IMR-90 (cell line): ENCODE measurements at regions not wholly inside any gene's neighbourhood (a gene's known extent, or its start where the extent isn't known, plus 50 kb on each side); places are given as distances from the start of the nearest gene placed in this dataset.

ENCODE experiments used
- ATAC-seq: fragments of 200-7000 bp; cut with Tn5 transposase; 2 replicates; pipeline ENCODE4 v1.9.1; 2020; ENCODE audit warnings: low read depth, mild to moderate bottlenecking, moderate library complexity
- BruUV-seq: library from RNA; stranded (reverse); fragments of 400-500 nt; replicated peaks from 2 replicates; lab custom pipeline; 2021; lab: Mats Ljungman, UMichigan
- CTCF ChIA-PET: fragments of 300-600 bp; formaldehyde crosslinking; extraction: SDS; loops from one replicate; lab custom pipeline; 2021; ENCODE audit warnings: antibody characterized with exemption; lab: Yijun Ruan, JAX
- POLR2A ChIA-PET: fragments of 300-600 bp; sonication (Branson Sonifier 250); formaldehyde crosslinking; loops from one replicate; lab custom pipeline; 2022; ENCODE audit warnings: antibody characterized with exemption; ENCODE audit not compliant: unreplicated experiment; lab: Charles Lee
- DNase-seq: peaks from one replicate; pipeline ENCODE4 v3.0.0; 2013
- H2AFZ ChIP-seq: replicated peaks from 2 replicates; pipeline ENCODE3; 2013; ENCODE audit warnings: low read length, mild to moderate bottlenecking; ENCODE audit not compliant: poor library complexity
- H2AK5ac ChIP-seq: 2 replicates; pipeline ENCODE4 v1.6.1; 2013; ENCODE audit warnings: low read depth, low read length, inconsistent platforms
- H2AK9ac ChIP-seq: replicated peaks from 2 replicates; pipeline ENCODE3; 2013; ENCODE audit warnings: mild to moderate bottlenecking, low read depth, low read length, moderate library complexity; ENCODE audit not compliant: poor library complexity
- H2BK120ac ChIP-seq: 2 replicates; pipeline ENCODE4 v1.6.1; 2013; ENCODE audit warnings: low read depth, low read length, inconsistent platforms
- H2BK15ac ChIP-seq: 3 replicates; pipeline ENCODE4 v1.6.1; 2013; ENCODE audit warnings: low read depth, low read length, inconsistent platforms
- H2BK20ac ChIP-seq: 2 replicates; pipeline ENCODE4 v1.6.1; 2013; ENCODE audit warnings: low read depth, mild to moderate bottlenecking, inconsistent platforms, low read length, moderate library complexity
- H2BK5ac ChIP-seq: 2 replicates; pipeline ENCODE4 v1.6.1; 2013; ENCODE audit warnings: mild to moderate bottlenecking, low read depth, low read length, inconsistent platforms; ENCODE audit not compliant: poor library complexity, severe bottlenecking
- H3K14ac ChIP-seq: replicated peaks from 2 replicates; pipeline ENCODE4 v1.6.1; 2013; ENCODE audit warnings: low read depth, low read length, inconsistent platforms
- H3K18ac ChIP-seq: 2 replicates; pipeline ENCODE4 v1.6.1; 2013; ENCODE audit warnings: low read depth, low read length, control low read depth
- H3K23ac ChIP-seq: 2 replicates; pipeline ENCODE4 v1.6.1; 2013; ENCODE audit warnings: low read depth, low read length, inconsistent platforms
- H3K27ac ChIP-seq: 2 replicates; pipeline ENCODE4 v1.5.1; 2013; ENCODE audit warnings: mild to moderate bottlenecking, control low read depth, low read length; ENCODE audit not compliant: insufficient read depth
- H3K27me3 ChIP-seq: 2 replicates; pipeline ENCODE4 v1.6.1; 2013; ENCODE audit warnings: low read length; ENCODE audit not compliant: control insufficient read depth, insufficient read depth
- H3K36me3 ChIP-seq: 2 replicates; pipeline ENCODE4 v1.6.1; 2013; ENCODE audit warnings: low read length, mixed read lengths; ENCODE audit not compliant: control insufficient read depth, insufficient read depth
- H3K4ac ChIP-seq: 2 replicates; pipeline ENCODE4 v1.6.1; 2013; ENCODE audit warnings: low read depth, low read length, inconsistent platforms
- H3K4me1 ChIP-seq: 2 replicates; pipeline ENCODE4 v1.6.1; 2013; ENCODE audit warnings: low read length, mixed read lengths; ENCODE audit not compliant: control insufficient read depth, insufficient read depth
- H3K4me2 ChIP-seq: 2 replicates; pipeline ENCODE4 v1.6.1; 2013; ENCODE audit warnings: low read depth, mild to moderate bottlenecking, control low read depth, low read length, moderate library complexity
- H3K4me3 ChIP-seq: 2 replicates; pipeline ENCODE4 v1.5.1; 2013; ENCODE audit warnings: low read depth, mild to moderate bottlenecking, control low read depth, low read length, moderate library complexity; ENCODE audit not compliant: insufficient read depth
- H3K56ac ChIP-seq: 2 replicates; pipeline ENCODE4 v1.6.1; 2013; ENCODE audit warnings: low read length, inconsistent platforms; ENCODE audit not compliant: insufficient read depth; ENCODE audit errors: extremely low read depth
- H3K79me1 ChIP-seq, 2 experiments: 2 replicates each; pipeline ENCODE4 v1.6.1; 2013; ENCODE audit warnings: low read length in 2 of 2, inconsistent platforms in 1 of 2, low read depth in 1 of 2
- H3K9ac ChIP-seq: 2 replicates; pipeline ENCODE4 v1.6.1; 2013; ENCODE audit warnings: low read depth, low read length, control low read depth
- H3K9me1 ChIP-seq: 2 replicates; pipeline ENCODE4 v1.6.1; 2013; ENCODE audit warnings: low read length, inconsistent platforms; ENCODE audit not compliant: insufficient read depth
- H3K9me3 ChIP-seq: 2 replicates; pipeline ENCODE4 v1.6.1; 2013; ENCODE audit warnings: low read length; ENCODE audit not compliant: control insufficient read depth, insufficient read depth
- H4K20me1 ChIP-seq: 2 replicates; pipeline ENCODE4 v1.6.1; 2013; ENCODE audit warnings: low read length, inconsistent platforms; ENCODE audit not compliant: insufficient read depth
- H4K5ac ChIP-seq: 2 replicates; pipeline ENCODE4 v1.6.1; 2013; ENCODE audit warnings: mild to moderate bottlenecking, low read depth, low read length, control low read depth
- H4K8ac ChIP-seq, 2 experiments: 2 replicates each; pipeline ENCODE4 v1.6.1; 2013; ENCODE audit warnings: low read depth in 2 of 2, low read length in 2 of 2, control low read depth in 1 of 2, inconsistent platforms in 1 of 2
- H4K91ac ChIP-seq: 2 replicates; pipeline ENCODE4 v1.6.1; 2013; ENCODE audit warnings: low read depth, low read length, inconsistent platforms; ENCODE audit not compliant: insufficient read depth
- BHLHE40 ChIP-seq: fragments of 150-350 bp; IDR thresholded peaks from 2 replicates; pipeline ENCODE4 v1.6.1; 2016; ENCODE audit warnings: mild to moderate bottlenecking, low read depth, low read length
- CEBPB ChIP-seq: IDR thresholded peaks from 2 replicates; pipeline ENCODE4 v1.6.1; 2012; ENCODE audit warnings: low read depth, low read length, improper control_type of control experiment
- CHD1 ChIP-seq: IDR thresholded peaks from 2 replicates; pipeline ENCODE4 v1.6.1; 2012; ENCODE audit warnings: low read depth, low read length, improper control_type of control experiment
- CTCF ChIP-seq: conservative IDR thresholded peaks from 2 replicates; pipeline ENCODE4 v1.5.1; 2012; ENCODE audit warnings: mild to moderate bottlenecking, low read depth, low read length, improper control_type of control experiment
- ELK1 ChIP-seq: fragments of 150-350 bp; IDR thresholded peaks from 2 replicates; pipeline ENCODE4 v1.6.1; 2016; ENCODE audit warnings: low read depth, mild to moderate bottlenecking, low read length, moderate library complexity, borderline replicate concordance
- FOS ChIP-seq: fragments of 150-350 bp; IDR thresholded peaks from 2 replicates; pipeline ENCODE4 v1.6.1; 2016; ENCODE audit warnings: low read depth, low read length
- MAFK ChIP-seq: IDR thresholded peaks from 2 replicates; pipeline ENCODE4 v1.6.1; 2012; ENCODE audit warnings: low read depth, low read length, improper control_type of control experiment
- MAZ ChIP-seq: IDR thresholded peaks from 2 replicates; pipeline ENCODE4 v1.6.1; 2012; ENCODE audit warnings: low read depth, mild to moderate bottlenecking, low read length, improper control_type of control experiment, moderate library complexity, borderline replicate concordance
- POLR2A ChIP-seq: IDR thresholded peaks from 2 replicates; pipeline ENCODE4 v1.6.1; 2012; ENCODE audit warnings: mild to moderate bottlenecking, low read depth, low read length
- RAD21 ChIP-seq: IDR thresholded peaks from 2 replicates; pipeline ENCODE4 v1.6.1; 2012; ENCODE audit warnings: low read length, improper control_type of control experiment
- RCOR1 ChIP-seq: IDR thresholded peaks from 2 replicates; pipeline ENCODE4 v1.6.1; 2012; ENCODE audit warnings: mild to moderate bottlenecking, low read length, improper control_type of control experiment; ENCODE audit not compliant: insufficient replicate concordance
- SMC3 ChIP-seq: fragments of 150-350 bp; IDR thresholded peaks from 2 replicates; pipeline ENCODE4 v1.6.1; 2016; ENCODE audit warnings: low read depth, mild to moderate bottlenecking, antibody characterized with exemption, low read length, moderate library complexity
- USF2 ChIP-seq: fragments of 150-350 bp; IDR thresholded peaks from 2 replicates; pipeline ENCODE4 v1.6.1; 2017; ENCODE audit warnings: mild to moderate bottlenecking, antibody characterized with exemption, low read length, low read depth
- WGBS, 2 experiments: methylation state at CpG; one replicate each; pipeline versions ENCODE4 v1.1.5 to v1.1.7; 2013; ENCODE audit warnings: missing lambda C conversion rate in 2 of 2; ENCODE audit not compliant: insufficient read length in 1 of 2; ENCODE audit errors: extremely low coverage in 2 of 2; 5-methylcytosine and 5-hydroxymethylcytosine counted together
- dilution Hi-C: fragments of 300-500 bp; cut with HindIII; formaldehyde crosslinking; loops from one replicate; pipeline ENCODE4 v1.14.3; 2018; ENCODE audit warnings: low sequenced_read_pairs; ENCODE audit not compliant: unreplicated experiment
- in situ Hi-C: fragments of 300-500 bp; cut with MboI; formaldehyde crosslinking; loops from 3 replicates; pipeline ENCODE4 v1.14.3; 2019; ENCODE audit warnings: low sequenced_read_pairs, inconsistent platforms, mixed read lengths
- intact Hi-C: fragments of 100-400 bp; cut with micrococcal nuclease; formaldehyde crosslinking; loops from 2 replicates; pipeline ENCODE4 v1.10.0; 2022

- H3K18ac ChIP-seq, result no peak overlapping the region
- no peak overlapping the region for H2BK5ac ChIP-seq
- ChIA-PET POLR2A (no interaction called here), CTCF (no interaction called here)
- no peak overlapping the region for H3K9ac ChIP-seq
- no peak overlapping the region for H3K23ac ChIP-seq
- intact Hi-C loops, result no loop called here
- TF ChIP-seq MAFK (no peak), CHD1 (no peak), BHLHE40 (no peak), SMC3 (no peak), CEBPB (no peak), ELK1 (no peak), USF2 (no peak), MAZ (no peak), FOS (no peak), CTCF (no peak), POLR2A (no peak), RAD21 (no peak), RCOR1 (no peak)
- H3K27me3 ChIP-seq, result no peaks in the 10 kb centered on the region
- no peak overlapping the region for H3K4me2 ChIP-seq
- no peak overlapping the region for H2BK15ac ChIP-seq
- no peaks in the 10 kb centered on the region for H3K36me3 ChIP-seq
- no peaks in the 10 kb centered on the region for H3K79me1 ChIP-seq
- H3K9me1 ChIP-seq, result no peaks in the 10 kb centered on the region
- H3K14ac ChIP-seq, result no peak overlapping the region
- no peak for ATAC-seq
- dilution Hi-C loops, result no loop called here
- H4K20me1 ChIP-seq, result no peaks in the 10 kb centered on the region
- H2AK9ac ChIP-seq, result no peak overlapping the region
- H4K8ac ChIP-seq, result no peak overlapping the region
- no peaks in the 10 kb centered on the region for H3K4me1 ChIP-seq
- no peak overlapping the region for H3K56ac ChIP-seq
- BruUV-seq, result no TSS peak
- no peak overlapping the region for H3K4me3 ChIP-seq
- H2BK20ac ChIP-seq, result no peak overlapping the region
- H4K91ac ChIP-seq, result no peak overlapping the region
- no peak overlapping the region for H2AK5ac ChIP-seq
- no peak overlapping the region for H2AFZ ChIP-seq
- no peak overlapping the region for H3K4ac ChIP-seq
- DNase-seq, result no peak
- H3K27ac ChIP-seq, result no peak overlapping the region
- H3K9me3 ChIP-seq, result no peaks in the 10 kb centered on the region
- in situ Hi-C loops, result no loop called here
- WGBS, 2 experiments, result no CpG with 5 or more reads among the region's 2 CpGs
- H4K5ac ChIP-seq, result no peak overlapping the region
- H2BK120ac ChIP-seq, result no peak overlapping the region
Measured at GRCh38 chr3:153555919-153556318, 393.9 kb downstream of the RAP2B start.
